ENCODE measurements at regions not wholly inside any gene's neighbourhood (a gene's known extent, or its start where the extent isn't known, plus 50 kb on each side); places are given as distances from the start of the nearest gene placed in this dataset.

- DNase-seq, result no peak
- peaks cover 2% of the 10 kb centered on the region; the same call in 1 of the 2 replicates for H3K27me3 ChIP-seq
- no peak overlapping the region for H3K27ac ChIP-seq
- H3K36me3 ChIP-seq, result no peaks in the 10 kb centered on the region
- H3K4me1 ChIP-seq, result no peaks in the 10 kb centered on the region
- no peaks in the 10 kb centered on the region for H3K9me3 ChIP-seq (replicated peaks)
- H3K4me3 ChIP-seq, result no peak overlapping the region
Measured at GRCh38 chr5:152503206-152503605, 98.1 kb upstream of the NMUR2 start.

- DNase-seq, result peak; percentile 40 to 66
- Histone ChIP-seq H3K27ac (no peak overlapping the region), H3K27me3 (0 out of 2 replicates have a peak, but pooled peaks cover 2% of the 10 kb centered on the region), H3K4me3 (no peak overlapping the region), H3K4me1 (no peaks in the 10 kb centered on the region), H3K9me3 (replicated peaks) (no peaks in the 10 kb centered on the region), H3K36me3 (no peaks in the 10 kb centered on the region)
Measured at GRCh38 chr5:152505442-152506042, 100.5 kb upstream of the NMUR2 start.

- Histone ChIP-seq H3K27me3 (0 out of 2 replicates have a peak, but pooled peaks cover 2% of the 10 kb centered on the region), H3K9me3 (replicated peaks) (no peaks in the 10 kb centered on the region), H3K4me3 (no peak overlapping the region), H3K27ac (no peak overlapping the region), H3K36me3 (no peaks in the 10 kb centered on the region), H3K4me1 (no peaks in the 10 kb centered on the region)
- no peak for DNase-seq
Measured at GRCh38 chr5:152511120-152511519, 106.0 kb upstream of the NMUR2 start.

GRCh38 chr5:152511531-152512132, 106.6 kb upstream of the NMUR2 start:
- no peaks in the 10 kb centered on the region for H3K36me3 ChIP-seq
- no peaks in the 10 kb centered on the region for H3K4me1 ChIP-seq
- 0 out of 2 replicates have a peak, but pooled peaks cover 2% of the 10 kb centered on the region for H3K27me3 ChIP-seq
- H3K4me3 ChIP-seq, result no peak overlapping the region
- no peak for DNase-seq
- H3K9me3 ChIP-seq (replicated peaks), result no peaks in the 10 kb centered on the region
- no peak overlapping the region for H3K27ac ChIP-seq

- peak in 1 of 2 experiments; percentile 49 for DNase-seq
Measured at GRCh38 chr5:152514827-152515397, 109.8 kb upstream of the NMUR2 start.

GRCh38 chr5:152523964-152524363, 118.9 kb upstream of the NMUR2 start:
- Histone ChIP-seq H3K27me3 (peaks cover 9% of the 10 kb centered on the region), H3K4me1 (no peaks in the 10 kb centered on the region), H3K4me3 (no peak overlapping the region), H3K9me3 (replicated peaks) (no peaks in the 10 kb centered on the region), H3K36me3 (no peaks in the 10 kb centered on the region), H3K27ac (no peak overlapping the region)
- no peak for DNase-seq

More at GRCh38 chr5:152514827-152515397, 109.8 kb upstream of the NMUR2 start:
- no peaks in the 10 kb centered on the region for H3K4me1 ChIP-seq
- no peaks in the 10 kb centered on the region for H3K36me3 ChIP-seq
- no peaks in the 10 kb centered on the region for H3K9me3 ChIP-seq (replicated peaks)
- H3K4me3 ChIP-seq, result no peak overlapping the region
- H3K27ac ChIP-seq, result no peak overlapping the region
- H3K27me3 ChIP-seq, result no peaks in the 10 kb centered on the region

GRCh38 chr5:152527358-152528052, 122.4 kb upstream of the NMUR2 start:
- Histone ChIP-seq H3K4me1 (no peaks in the 10 kb centered on the region), H3K36me3 (no peaks in the 10 kb centered on the region), H3K27me3 (peaks cover 9% of the 10 kb centered on the region), H3K4me3 (no peak overlapping the region), H3K27ac (no peak overlapping the region), H3K9me3 (replicated peaks) (no peaks in the 10 kb centered on the region)
- no peak for DNase-seq

- Histone ChIP-seq H3K9me3 (replicated peaks) (no peaks in the 10 kb centered on the region), H3K4me1 (no peaks in the 10 kb centered on the region), H3K36me3 (no peaks in the 10 kb centered on the region), H3K27me3 (peaks cover 9% of the 10 kb centered on the region), H3K27ac (no peak overlapping the region), H3K4me3 (no peak overlapping the region)
- no peak for DNase-seq
Measured at GRCh38 chr5:152529440-152529839, 124.4 kb upstream of the NMUR2 start.

GRCh38 chr5:152532714-152533113, 127.6 kb upstream of the NMUR2 start:
- no peak overlapping the region for H3K4me3 ChIP-seq
- no peaks in the 10 kb centered on the region for H3K9me3 ChIP-seq (replicated peaks)
- H3K27ac ChIP-seq, result no peak overlapping the region
- H3K4me1 ChIP-seq, result no peaks in the 10 kb centered on the region
- H3K27me3 ChIP-seq, result peaks cover 9% of the 10 kb centered on the region
- peak in 1 of 2 experiments; percentile 57 for DNase-seq
- H3K36me3 ChIP-seq, result no peaks in the 10 kb centered on the region

GRCh38 chr5:152534641-152535040, 129.6 kb upstream of the NMUR2 start:
- no peaks in the 10 kb centered on the region for H3K9me3 ChIP-seq (replicated peaks)
- H3K27me3 ChIP-seq, result no peaks in the 10 kb centered on the region
- H3K36me3 ChIP-seq, result no peaks in the 10 kb centered on the region
- no peak overlapping the region for H3K4me3 ChIP-seq
- no peak for DNase-seq
- no peak overlapping the region for H3K27ac ChIP-seq
- no peaks in the 10 kb centered on the region for H3K4me1 ChIP-seq

GRCh38 chr5:152542741-152543140, 137.7 kb upstream of the NMUR2 start:
- no peaks in the 10 kb centered on the region for H3K9me3 ChIP-seq (replicated peaks)
- peak; percentile 19 to 48 for DNase-seq
- H3K27ac ChIP-seq, result no peak overlapping the region
- no peaks in the 10 kb centered on the region for H3K4me1 ChIP-seq
- no peaks in the 10 kb centered on the region for H3K27me3 ChIP-seq
- no peaks in the 10 kb centered on the region for H3K36me3 ChIP-seq
- no peak overlapping the region for H3K4me3 ChIP-seq

GRCh38 chr5:152546493-152546892, 141.4 kb upstream of the NMUR2 start:
- H3K27ac ChIP-seq, result no peak overlapping the region

GRCh38 chr5:152547202-152547601, 142.1 kb upstream of the NMUR2 start:
- no peaks in the 10 kb centered on the region for H3K9me3 ChIP-seq (replicated peaks)
- no peak overlapping the region for H3K27ac ChIP-seq
- no peaks in the 10 kb centered on the region for H3K4me1 ChIP-seq
- no peaks in the 10 kb centered on the region for H3K27me3 ChIP-seq
- no peaks in the 10 kb centered on the region for H3K36me3 ChIP-seq
- no peak overlapping the region for H3K4me3 ChIP-seq
- DNase-seq, result no peak

More at GRCh38 chr5:152546493-152546892, 141.4 kb upstream of the NMUR2 start:
- Histone ChIP-seq H3K9me3 (replicated peaks) (no peaks in the 10 kb centered on the region), H3K27me3 (no peaks in the 10 kb centered on the region), H3K36me3 (no peaks in the 10 kb centered on the region), H3K4me3 (no peak overlapping the region), H3K4me1 (no peaks in the 10 kb centered on the region)
- DNase-seq, result no peak

- no peaks in the 10 kb centered on the region for H3K27me3 ChIP-seq
- H3K4me3 ChIP-seq, result no peak overlapping the region
- H3K27ac ChIP-seq, result no peak overlapping the region
- H3K36me3 ChIP-seq, result no peaks in the 10 kb centered on the region
- DNase-seq, result no peak
- no peaks in the 10 kb centered on the region for H3K9me3 ChIP-seq (replicated peaks)
- no peaks in the 10 kb centered on the region for H3K4me1 ChIP-seq
Measured at GRCh38 chr5:152549709-152550108, 144.6 kb upstream of the NMUR2 start.

- H3K4me1 ChIP-seq, result no peaks in the 10 kb centered on the region
- H3K27me3 ChIP-seq, result no peaks in the 10 kb centered on the region
- H3K36me3 ChIP-seq, result no peaks in the 10 kb centered on the region
- no peaks in the 10 kb centered on the region for H3K9me3 ChIP-seq (replicated peaks)
- no peak overlapping the region for H3K27ac ChIP-seq
- DNase-seq, result no peak
- no peak overlapping the region for H3K4me3 ChIP-seq
Measured at GRCh38 chr5:152551061-152551460, 146.0 kb upstream of the NMUR2 start.

Measured in SJCRH30 (cell line).